H9 (cell line): ENCODE measurements at regions not wholly inside any gene's neighbourhood (a gene's known extent, or its start where the extent isn't known, plus 50 kb on each side); places are given as distances from the start of the nearest gene placed in this dataset.

Experiments used
- DNase-seq: peaks from one replicate; pipeline ENCODE4 v3.0.0-alpha.2; 2017
- H2AFZ ChIP-seq: one replicate; pipeline ENCODE4 v1.6.1; 2013; ENCODE audit warnings: mild to moderate bottlenecking, low read length, control low read depth, moderate library complexity
- H2AK5ac ChIP-seq: 2 replicates; pipeline ENCODE4 v1.6.1; 2013; ENCODE audit warnings: low read length, control low read depth, mixed read lengths; ENCODE audit not compliant: insufficient read length
- H2BK120ac ChIP-seq: one replicate; pipeline ENCODE4 v1.6.1; 2013; ENCODE audit warnings: low read depth, mild to moderate bottlenecking, low read length, control low read depth, inconsistent platforms; ENCODE audit not compliant: poor library complexity, severe bottlenecking
- H2BK12ac ChIP-seq: 2 replicates; pipeline ENCODE4 v1.6.1; 2013; ENCODE audit warnings: low read length, control low read depth, mixed read lengths, low read depth; ENCODE audit not compliant: insufficient read length
- H2BK15ac ChIP-seq: 2 replicates; pipeline ENCODE4 v1.6.1; 2013; ENCODE audit warnings: low read depth, low read length, control low read depth
- H2BK20ac ChIP-seq: one replicate; pipeline ENCODE4 v1.6.1; 2013; ENCODE audit warnings: low read depth, mild to moderate bottlenecking, low read length, control low read depth, inconsistent platforms; ENCODE audit not compliant: poor library complexity, severe bottlenecking
- H2BK5ac ChIP-seq: 2 replicates; pipeline ENCODE4 v1.6.1; 2013; ENCODE audit warnings: low read length, control low read depth, mixed read lengths; ENCODE audit not compliant: insufficient read length
- H3K14ac ChIP-seq: 2 replicates; pipeline ENCODE4 v1.6.1; 2013; ENCODE audit warnings: low read length, control low read depth; ENCODE audit not compliant: insufficient read depth
- H3K18ac ChIP-seq: 2 replicates; pipeline ENCODE4 v1.6.1; 2013; ENCODE audit warnings: low read depth, mild to moderate bottlenecking, mixed read lengths, low read length, control low read depth; ENCODE audit not compliant: insufficient read length
- H3K23ac ChIP-seq: 2 replicates; pipeline ENCODE4 v1.6.1; 2013; ENCODE audit warnings: low read length, control low read depth, mixed read lengths, low read depth; ENCODE audit not compliant: insufficient read length
- H3K23me2 ChIP-seq: 2 replicates; pipeline ENCODE4 v1.6.1; 2013; ENCODE audit warnings: low read depth, mild to moderate bottlenecking, mixed read lengths, low read length, control low read depth; ENCODE audit not compliant: insufficient read length, poor library complexity, severe bottlenecking
- H3K27ac ChIP-seq: 2 replicates; pipeline ENCODE4 v1.5.1; 2013; ENCODE audit warnings: low read length, control low read depth, mixed read lengths, low read depth; ENCODE audit not compliant: insufficient read length
- H3K27me3 ChIP-seq: 2 replicates; pipeline ENCODE4 v1.6.1; 2013; ENCODE audit warnings: low read length, control low read depth, inconsistent platforms; ENCODE audit not compliant: insufficient read depth
- H3K4ac ChIP-seq: 2 replicates; pipeline ENCODE4 v1.6.1; 2013; ENCODE audit warnings: low read depth, mild to moderate bottlenecking, control low read depth, inconsistent platforms, low read length, moderate library complexity
- H3K4me1 ChIP-seq: 2 replicates; pipeline ENCODE4 v1.6.1; 2013; ENCODE audit warnings: low read length, control low read depth, inconsistent platforms; ENCODE audit not compliant: insufficient read depth
- H3K4me2 ChIP-seq: 2 replicates; pipeline ENCODE4 v1.6.1; 2013; ENCODE audit warnings: low read length, control low read depth, mixed read lengths; ENCODE audit not compliant: insufficient read length, insufficient read depth
- H3K56ac ChIP-seq: 2 replicates; pipeline ENCODE4 v1.6.1; 2013; ENCODE audit warnings: low read depth, mild to moderate bottlenecking, mixed read lengths, low read length, control low read depth; ENCODE audit not compliant: insufficient read length
- H3K79me1 ChIP-seq: 2 replicates; pipeline ENCODE4 v1.6.1; 2013; ENCODE audit warnings: low read depth, mild to moderate bottlenecking, moderate library complexity, low read length, control low read depth, inconsistent platforms; ENCODE audit not compliant: insufficient read depth, poor library complexity, severe bottlenecking
- H3K79me2 ChIP-seq: 2 replicates; pipeline ENCODE4 v1.6.1; 2013; ENCODE audit warnings: low read length, control low read depth, inconsistent platforms; ENCODE audit not compliant: insufficient read depth
- H3K9ac ChIP-seq: 2 replicates; pipeline ENCODE4 v1.6.1; 2013; ENCODE audit warnings: low read length, control low read depth, mixed read lengths; ENCODE audit not compliant: insufficient read length; ENCODE audit errors: extremely low read depth
- H3K9me3 ChIP-seq: one replicate; pipeline ENCODE4 v1.6.1; 2013; ENCODE audit warnings: low read depth, low read length, inconsistent platforms; ENCODE audit not compliant: control insufficient read depth
- H3T11ph ChIP-seq: one replicate; pipeline ENCODE4 v1.6.1; 2013; ENCODE audit warnings: mild to moderate bottlenecking, low read length, control low read depth, inconsistent platforms
- H4K20me1 ChIP-seq: one replicate; pipeline ENCODE4 v1.6.1; 2013; ENCODE audit not compliant: control insufficient read depth, insufficient read length, insufficient read depth
- H4K5ac ChIP-seq: 2 replicates; pipeline ENCODE4 v1.6.1; 2013; ENCODE audit warnings: low read depth, mild to moderate bottlenecking, mixed read lengths, low read length, control low read depth; ENCODE audit not compliant: insufficient read length
- H4K8ac ChIP-seq: replicated peaks from 2 replicates; pipeline ENCODE4 v1.6.1; 2013; ENCODE audit warnings: low read length, control low read depth, mixed read lengths, low read depth; ENCODE audit not compliant: insufficient read length
- H4K91ac ChIP-seq: 2 replicates; pipeline ENCODE4 v1.6.1; 2013; ENCODE audit warnings: low read depth, mild to moderate bottlenecking, moderate library complexity, mixed read lengths, low read length, control low read depth; ENCODE audit not compliant: insufficient read length
- H3K27ac Mint-ChIP-seq, 3 experiments: 2 replicates in 2 of 3; 3 replicates in 1 of 3; pipeline ENCODE4 v1.8.0; 2020 to 2021; ENCODE audit warnings: mixed read lengths in 3 of 3, mild to moderate bottlenecking in 1 of 3, moderate library complexity in 1 of 3
- H3K27me3 Mint-ChIP-seq: 2 replicates; pipeline ENCODE4 v1.8.0; 2021; ENCODE audit warnings: low read depth, mild to moderate bottlenecking, moderate library complexity, mixed read lengths
- H3K36me3 Mint-ChIP-seq, 3 experiments: 2 replicates in 2 of 3; 3 replicates in 1 of 3; pipeline ENCODE4 v1.8.0; 2020 to 2021; ENCODE audit warnings: low read depth in 3 of 3, mixed read lengths in 3 of 3; ENCODE audit not compliant: insufficient read depth in 1 of 3
- H3K4me1 Mint-ChIP-seq, 2 experiments: 2 replicates each; pipeline ENCODE4 v1.8.0; 2020; ENCODE audit warnings: mixed read lengths in 2 of 2
- H3K4me3 Mint-ChIP-seq, 2 experiments: 2 replicates in 1 of 2; 3 replicates in 1 of 2; pipeline ENCODE4 v1.8.0; 2020 to 2021; ENCODE audit warnings: mild to moderate bottlenecking in 2 of 2, mixed read lengths in 2 of 2, moderate library complexity in 1 of 2
- H3K9me3 Mint-ChIP-seq, 2 experiments: 2 replicates in 1 of 2; 3 replicates in 1 of 2; pipeline ENCODE4 v1.8.0; 2020; ENCODE audit warnings: mild to moderate bottlenecking in 2 of 2, mixed read lengths in 2 of 2, moderate library complexity in 1 of 2
- CTCF ChIP-seq: fragments of 200-600 bp; sonication (generic); conservative IDR thresholded peaks from 3 replicates; pipeline ENCODE4 v1.8.0; 2021; ENCODE audit warnings: antibody characterized with exemption, mild to moderate bottlenecking
- WGBS: extraction: QIAGEN DNeasy Blood & Tissue Kit; methylation state at CpG from one replicate; pipeline ENCODE4 v1.1.7; 2013; ENCODE audit warnings: missing lambda C conversion rate, low lambda C conversion rate, mixed read lengths; ENCODE audit not compliant: insufficient read length; ENCODE audit errors: extremely low coverage; 5-methylcytosine and 5-hydroxymethylcytosine counted together

GRCh38 chr7:23887660-23888059 is 177.6 kb downstream of the STK31 start:
- Histone ChIP-seq H3K56ac (no peak overlapping the region), H3K4me1 (no peaks in the 10 kb centered on the region), H3K4ac (no peak overlapping the region), H4K8ac (no peak overlapping the region), H3K23me2 (no peaks in the 10 kb centered on the region), H3K27me3 (no peaks in the 10 kb centered on the region), H2BK120ac (no peak overlapping the region), H2AFZ (no peak overlapping the region), H3K9me3 (no peaks in the 10 kb centered on the region), H3K18ac (no peak overlapping the region), H2BK5ac (no peak overlapping the region), H4K20me1 (no peaks in the 10 kb centered on the region), H2AK5ac (no peak overlapping the region), H3K79me2 (no peaks in the 10 kb centered on the region), H3K4me2 (no peak overlapping the region), H2BK12ac (no peak overlapping the region), H3K79me1 (no peaks in the 10 kb centered on the region), H3K9ac (no peak overlapping the region), H3K23ac (no peak overlapping the region), H3K14ac (no peak overlapping the region), H4K91ac (no peak overlapping the region), H3K27ac (no peak overlapping the region), H4K5ac (no peak overlapping the region), H2BK20ac (no peak overlapping the region), H2BK15ac (no peak overlapping the region), H3T11ph (no peak overlapping the region)
- TF ChIP-seq CTCF: no peak
- Mint-ChIP-seq H3K27me3 (no peaks in the 10 kb centered on the region), H3K27ac (no peak overlapping the region), H3K9me3 (no peaks in the 10 kb centered on the region; a peak in 1 of 5 replicates), H3K4me3 (no peak overlapping the region), H3K4me1 (peaks cover 0 to 4% of the 10 kb centered on the region in 2 experiments; a peak in 1 of 4 replicates), H3K36me3 (no peaks in the 10 kb centered on the region)
- no CpG with 5 or more reads among the region's 2 CpGs for WGBS
- no peak for DNase-seq
